Testis (tissue), 2 donors: ENCODE measurements at regions not wholly inside any gene's neighbourhood (a gene's known extent, or its start where the extent isn't known, plus 50 kb on each side); places are given as distances from the start of the nearest gene placed in this dataset.

Source experiments
- POLR2A ChIP-seq: fragments of 450-650 bp; IDR thresholded peaks from one replicate; pipeline ENCODE4 v1.6.1; 2017; ENCODE audit warnings: antibody characterized with exemption, mild to moderate bottlenecking, moderate library complexity
- TF ChIP-seq, protein P1 (sequence below), 3 experiments: fragments of 450-650 bp in 2 of 3; fragments of 200-600 bp in 1 of 3; sonication (generic) in 1 of 3; IDR thresholded peaks; one replicate each; pipeline ENCODE4 v1.5.1; 2016 to 2019; ENCODE audit warnings: antibody characterized with exemption in 3 of 3, mild to moderate bottlenecking in 2 of 3, moderate library complexity in 1 of 3

GRCh38 chr21:29403301-29403700 is 104.6 kb downstream of the BACH1 start:
- TF ChIP-seq, protein P1, sequence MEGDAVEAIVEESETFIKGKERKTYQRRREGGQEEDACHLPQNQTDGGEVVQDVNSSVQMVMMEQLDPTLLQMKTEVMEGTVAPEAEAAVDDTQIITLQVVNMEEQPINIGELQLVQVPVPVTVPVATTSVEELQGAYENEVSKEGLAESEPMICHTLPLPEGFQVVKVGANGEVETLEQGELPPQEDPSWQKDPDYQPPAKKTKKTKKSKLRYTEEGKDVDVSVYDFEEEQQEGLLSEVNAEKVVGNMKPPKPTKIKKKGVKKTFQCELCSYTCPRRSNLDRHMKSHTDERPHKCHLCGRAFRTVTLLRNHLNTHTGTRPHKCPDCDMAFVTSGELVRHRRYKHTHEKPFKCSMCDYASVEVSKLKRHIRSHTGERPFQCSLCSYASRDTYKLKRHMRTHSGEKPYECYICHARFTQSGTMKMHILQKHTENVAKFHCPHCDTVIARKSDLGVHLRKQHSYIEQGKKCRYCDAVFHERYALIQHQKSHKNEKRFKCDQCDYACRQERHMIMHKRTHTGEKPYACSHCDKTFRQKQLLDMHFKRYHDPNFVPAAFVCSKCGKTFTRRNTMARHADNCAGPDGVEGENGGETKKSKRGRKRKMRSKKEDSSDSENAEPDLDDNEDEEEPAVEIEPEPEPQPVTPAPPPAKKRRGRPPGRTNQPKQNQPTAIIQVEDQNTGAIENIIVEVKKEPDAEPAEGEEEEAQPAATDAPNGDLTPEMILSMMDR (IDR thresholded peaks at IDR 0.05): no peak
- no peak for TF ChIP-seq POLR2A
